22Rv1 (cell line): ENCODE measurements at regions not wholly inside any gene's neighbourhood (a gene's known extent, or its start where the extent isn't known, plus 50 kb on each side); places are given as distances from the start of the nearest gene placed in this dataset.

Experiments
- H3K27ac ChIP-seq: fragments of 450-650 bp; 2 replicates; pipeline ENCODE4 v1.5.1; 2017
- CTCF ChIP-seq: fragments of 450-650 bp; IDR thresholded peaks from 2 replicates; pipeline ENCODE4 v1.5.1; 2017; ENCODE audit warnings: mild to moderate bottlenecking
- ZFX ChIP-seq: fragments of 450-650 bp; IDR thresholded peaks from 2 replicates; pipeline ENCODE4 v1.6.1; 2017; ENCODE audit warnings: antibody characterized with exemption, borderline replicate concordance

- no peak for TF ChIP-seq CTCF
- no peak for TF ChIP-seq ZFX
- 0 out of 2 replicates have a peak overlapping the region, but pooled peaks have one; percentile 2 for H3K27ac ChIP-seq
Measured at GRCh38 chr6:9647071-9647445, 767.8 kb downstream of the TFAP2A start.

- H3K27ac ChIP-seq = 0 out of 2 replicates have a peak overlapping the region, but pooled peaks have one; percentile 2
- TF ChIP-seq ZFX (no peak), CTCF (no peak)
Measured at GRCh38 chr6:9646342-9647070, 768.4 kb downstream of the TFAP2A start.

GRCh38 chr6:9638861-9639260, 776.0 kb downstream of the TFAP2A start:
- no peak overlapping the region for H3K27ac ChIP-seq
- TF ChIP-seq ZFX (no peak), CTCF (no peak)

GRCh38 chr6:9634776-9635175, 780.1 kb downstream of the TFAP2A start:
- TF ChIP-seq CTCF = no peak
- no peak for TF ChIP-seq ZFX
- H3K27ac ChIP-seq = no peak overlapping the region

- no peak for TF ChIP-seq CTCF
- no peak for TF ChIP-seq ZFX
- no peak overlapping the region for H3K27ac ChIP-seq
Measured at GRCh38 chr6:9632026-9632425, 782.8 kb downstream of the TFAP2A start.

GRCh38 chr6:9628819-9629218, 786.1 kb downstream of the TFAP2A start:
- no peak for TF ChIP-seq ZFX
- no peak for TF ChIP-seq CTCF
- no peak overlapping the region for H3K27ac ChIP-seq

GRCh38 chr6:9627916-9628315, 787.0 kb downstream of the TFAP2A start:
- TF ChIP-seq ZFX (no peak), CTCF (no peak)
- H3K27ac ChIP-seq = no peak overlapping the region
